MM.1S (cell line): ENCODE measurements at regions not wholly inside any gene's neighbourhood (a gene's known extent, or its start where the extent isn't known, plus 50 kb on each side); places are given as distances from the start of the nearest gene placed in this dataset.

Experiments used
- DNase-seq: peaks from one replicate; pipeline ENCODE4 v3.0.0-alpha.2; 2015
- H2AFZ ChIP-seq: fragments of 300-600 bp; sonication (generic); 2 replicates; pipeline ENCODE4 v1.6.0; 2016; ENCODE audit warnings: antibody characterized with exemption, low read length
- H3F3A ChIP-seq: fragments of 300-600 bp; sonication (generic); 2 replicates; pipeline ENCODE4 v1.6.1; 2016; ENCODE audit warnings: mild to moderate bottlenecking, antibody characterized with exemption, low read length, moderate library complexity, mixed read lengths; ENCODE audit not compliant: insufficient read depth
- H3K27ac ChIP-seq: fragments of 300-600 bp; sonication (generic); 2 replicates; pipeline ENCODE4 v1.5.1; 2016; ENCODE audit warnings: mild to moderate bottlenecking, low read length
- H3K27me3 ChIP-seq: fragments of 300-600 bp; sonication (generic); replicated peaks from 2 replicates; pipeline ENCODE4 v1.6.0; 2016; ENCODE audit warnings: low read length; ENCODE audit not compliant: insufficient read depth
- H3K36me3 ChIP-seq: fragments of 300-600 bp; sonication (generic); replicated peaks from 2 replicates; pipeline ENCODE4 v1.6.1; 2016; ENCODE audit warnings: mild to moderate bottlenecking, low read length, mixed read lengths; ENCODE audit not compliant: insufficient read depth
- H3K4me1 ChIP-seq: fragments of 300-600 bp; sonication (generic); 2 replicates; pipeline ENCODE4 v1.6.1; 2016; ENCODE audit warnings: low read length, mixed read lengths
- H3K4me2 ChIP-seq: fragments of 300-600 bp; sonication (generic); 2 replicates; pipeline ENCODE4 v1.6.0; 2016; ENCODE audit warnings: low read depth, low read length
- H3K4me3 ChIP-seq: fragments of 300-600 bp; sonication (generic); 2 replicates; pipeline ENCODE4 v1.5.1; 2016; ENCODE audit warnings: low read length, mixed read lengths
- H3K79me2 ChIP-seq: fragments of 300-600 bp; sonication (generic); 2 replicates; pipeline ENCODE4 v1.6.1; 2016; ENCODE audit warnings: mixed run types, low read length, mixed read lengths
- H3K9ac ChIP-seq: fragments of 300-600 bp; sonication (generic); 2 replicates; pipeline ENCODE4 v1.6.1; 2016; ENCODE audit warnings: low read length, mixed read lengths
- H3K9me2 ChIP-seq: fragments of 300-600 bp; sonication (generic); replicated peaks from 2 replicates; pipeline ENCODE4 v1.6.1; 2016; ENCODE audit warnings: mild to moderate bottlenecking, low read length, mixed read lengths; ENCODE audit not compliant: insufficient read depth
- H3K9me3 ChIP-seq: fragments of 300-600 bp; sonication (generic); replicated peaks from 2 replicates; pipeline ENCODE4 v1.6.1; 2016; ENCODE audit warnings: mild to moderate bottlenecking, low read length, mixed read lengths; ENCODE audit not compliant: insufficient read depth
- H4K20me1 ChIP-seq: fragments of 300-600 bp; sonication (generic); 2 replicates; pipeline ENCODE4 v1.6.1; 2016; ENCODE audit warnings: mild to moderate bottlenecking, low read length, moderate library complexity, mixed read lengths; ENCODE audit not compliant: insufficient read depth
- EZH2 ChIP-seq: fragments of 300-600 bp; sonication (generic); optimal IDR thresholded peaks from 2 replicates; pipeline ENCODE3; 2017; ENCODE audit warnings: low read depth, mild to moderate bottlenecking, antibody characterized with exemption, low read length, mixed read lengths
- EZH2phosphoT487 ChIP-seq: fragments of 300-600 bp; sonication (generic); IDR thresholded peaks from 2 replicates; pipeline ENCODE4 v1.6.1; 2018; ENCODE audit warnings: antibody characterized with exemption, low read length
- TF ChIP-seq, protein P1 (sequence below): fragments of 300-600 bp; sonication (generic); IDR thresholded peaks from 2 replicates; pipeline ENCODE4 v1.5.1; 2016; ENCODE audit warnings: antibody characterized with exemption, low read length, mixed read lengths

- no peaks in the 10 kb centered on the region for H3F3A ChIP-seq
- TF ChIP-seq, protein P1, sequence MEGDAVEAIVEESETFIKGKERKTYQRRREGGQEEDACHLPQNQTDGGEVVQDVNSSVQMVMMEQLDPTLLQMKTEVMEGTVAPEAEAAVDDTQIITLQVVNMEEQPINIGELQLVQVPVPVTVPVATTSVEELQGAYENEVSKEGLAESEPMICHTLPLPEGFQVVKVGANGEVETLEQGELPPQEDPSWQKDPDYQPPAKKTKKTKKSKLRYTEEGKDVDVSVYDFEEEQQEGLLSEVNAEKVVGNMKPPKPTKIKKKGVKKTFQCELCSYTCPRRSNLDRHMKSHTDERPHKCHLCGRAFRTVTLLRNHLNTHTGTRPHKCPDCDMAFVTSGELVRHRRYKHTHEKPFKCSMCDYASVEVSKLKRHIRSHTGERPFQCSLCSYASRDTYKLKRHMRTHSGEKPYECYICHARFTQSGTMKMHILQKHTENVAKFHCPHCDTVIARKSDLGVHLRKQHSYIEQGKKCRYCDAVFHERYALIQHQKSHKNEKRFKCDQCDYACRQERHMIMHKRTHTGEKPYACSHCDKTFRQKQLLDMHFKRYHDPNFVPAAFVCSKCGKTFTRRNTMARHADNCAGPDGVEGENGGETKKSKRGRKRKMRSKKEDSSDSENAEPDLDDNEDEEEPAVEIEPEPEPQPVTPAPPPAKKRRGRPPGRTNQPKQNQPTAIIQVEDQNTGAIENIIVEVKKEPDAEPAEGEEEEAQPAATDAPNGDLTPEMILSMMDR = no peak
- H3K27ac ChIP-seq = no peak overlapping the region
- no peaks in the 10 kb centered on the region for H3K36me3 ChIP-seq
- H3K9me3 ChIP-seq = no peaks in the 10 kb centered on the region
- no peak overlapping the region for H3K4me3 ChIP-seq
- no peak overlapping the region for H3K9ac ChIP-seq
- H4K20me1 ChIP-seq = no peaks in the 10 kb centered on the region
- no peaks in the 10 kb centered on the region for H3K79me2 ChIP-seq
- DNase-seq = no peak
- H3K4me1 ChIP-seq = no peaks in the 10 kb centered on the region
- H3K27me3 ChIP-seq = no peaks in the 10 kb centered on the region
- H3K9me2 ChIP-seq = no peaks in the 10 kb centered on the region
- H2AFZ ChIP-seq = no peak overlapping the region
- H3K4me2 ChIP-seq = no peak overlapping the region
These were observed 61.6 kb upstream of the RAB27B start for GRCh38 chr18:54766634-54767033.

GRCh38 chr18:54767098-54767497 is 61.2 kb upstream of the RAB27B start:
- H3K9me2 ChIP-seq = no peaks in the 10 kb centered on the region
- no peak overlapping the region for H2AFZ ChIP-seq
- H3K36me3 ChIP-seq = no peaks in the 10 kb centered on the region
- DNase-seq = no peak
- H3K27ac ChIP-seq = no peak overlapping the region
- H3K4me3 ChIP-seq = no peak overlapping the region
- H3K9me3 ChIP-seq = no peaks in the 10 kb centered on the region
- TF ChIP-seq, protein P1 = no peak
- TF ChIP-seq EZH2phosphoT487 (no peak), EZH2 (no peak)
- no peaks in the 10 kb centered on the region for H3K79me2 ChIP-seq
- H3K4me1 ChIP-seq = no peaks in the 10 kb centered on the region
- H3F3A ChIP-seq = no peaks in the 10 kb centered on the region
- H3K9ac ChIP-seq = no peak overlapping the region
- H4K20me1 ChIP-seq = no peaks in the 10 kb centered on the region
- no peaks in the 10 kb centered on the region for H3K27me3 ChIP-seq
- no peak overlapping the region for H3K4me2 ChIP-seq

- Histone ChIP-seq H3K9me3 (no peaks in the 10 kb centered on the region), H3K79me2 (no peaks in the 10 kb centered on the region), H3K4me3 (no peak overlapping the region), H3K4me1 (no peaks in the 10 kb centered on the region), H3K36me3 (no peaks in the 10 kb centered on the region), H3K27me3 (no peaks in the 10 kb centered on the region), H3K27ac (no peak overlapping the region), H3K4me2 (no peak overlapping the region), H3K9me2 (no peaks in the 10 kb centered on the region), H3F3A (no peaks in the 10 kb centered on the region), H4K20me1 (no peaks in the 10 kb centered on the region), H2AFZ (no peak overlapping the region), H3K9ac (no peak overlapping the region)
- no peak for DNase-seq
- no peak for TF ChIP-seq EZH2phosphoT487
- TF ChIP-seq, protein P1 = no peak
- no peak for TF ChIP-seq EZH2
These were observed 58.5 kb upstream of the RAB27B start for GRCh38 chr18:54769526-54770464.
